CD8-positive, alpha-beta memory T cell (primary cell): ENCODE measurements at regions not wholly inside any gene's neighbourhood (a gene's known extent, or its start where the extent isn't known, plus 50 kb on each side); places are given as distances from the start of the nearest gene placed in this dataset.
"Not testable (repeated sequence)": the region's sequence is repeated elsewhere in the genome, so short reads cannot be mapped to it uniquely, and the experiment has no call there.

ENCODE experiments used
- CTCF ChIA-PET: fragments of 350-600 bp; sonication (Branson Sonifier 250); formaldehyde crosslinking; loops from one replicate; lab custom pipeline; 2021; ENCODE audit warnings: antibody characterized with exemption; lab: Charles Lee
- POLR2A ChIA-PET: fragments of 350-600 bp; sonication (Branson Sonifier 250); formaldehyde crosslinking; loops from one replicate; lab custom pipeline; 2021; ENCODE audit warnings: antibody characterized with exemption; lab: Charles Lee
- DNase-seq, 5 donors: peaks; one replicate each; pipeline versions ENCODE4 v3.0.0 to v3.0.0-alpha.2; 2020 to 2022; ENCODE audit warnings: mixed read lengths in 1 of 5
- H3K27ac ChIP-seq: one replicate; pipeline ENCODE4 v1.7.0; 2013; ENCODE audit warnings: low read depth, mild to moderate bottlenecking, low read length, moderate library complexity
- H3K27me3 ChIP-seq: 2 replicates; pipeline ENCODE4 v1.7.0; 2013; ENCODE audit warnings: low read length, mild to moderate bottlenecking; ENCODE audit not compliant: insufficient read depth, poor library complexity, severe bottlenecking
- H3K36me3 ChIP-seq: 2 replicates; pipeline ENCODE4 v1.7.0; 2013; ENCODE audit warnings: mild to moderate bottlenecking, low read length, moderate library complexity; ENCODE audit not compliant: insufficient read depth
- H3K4me1 ChIP-seq: 2 replicates; pipeline ENCODE4 v1.7.0; 2013; ENCODE audit warnings: mild to moderate bottlenecking, low read length, moderate library complexity; ENCODE audit not compliant: insufficient read depth
- H3K4me3 ChIP-seq: 2 replicates; pipeline ENCODE4 v1.7.0; 2013; ENCODE audit warnings: mild to moderate bottlenecking, low read length
- H3K9me3 ChIP-seq: 2 replicates; pipeline ENCODE4 v1.7.0; 2013; ENCODE audit warnings: mild to moderate bottlenecking, low read length
- H3K27ac Mint-ChIP-seq, 8 donors: one replicate each; pipeline ENCODE4 v1.8.0; 2020 to 2021; ENCODE audit warnings: mixed read lengths in 8 of 8, mild to moderate bottlenecking in 6 of 8, inconsistent platforms in 3 of 8, moderate library complexity in 3 of 8
- H3K27me3 Mint-ChIP-seq, 2 donors: one replicate each; pipeline ENCODE4 v1.8.0; 2020 to 2021; ENCODE audit warnings: mixed read lengths in 2 of 2, mild to moderate bottlenecking in 1 of 2, moderate library complexity in 1 of 2
- H3K36me3 Mint-ChIP-seq, 3 donors: one replicate each; pipeline ENCODE4 v1.8.0; 2020 to 2021; ENCODE audit warnings: mixed read lengths in 3 of 3, inconsistent platforms in 1 of 3, mild to moderate bottlenecking in 1 of 3
- H3K4me1 Mint-ChIP-seq, 3 donors: one replicate each; pipeline ENCODE4 v1.8.0; 2020 to 2021; ENCODE audit warnings: mixed read lengths in 3 of 3, inconsistent platforms in 1 of 3, mild to moderate bottlenecking in 1 of 3
- H3K4me3 Mint-ChIP-seq, 7 donors: one replicate each; pipeline ENCODE4 v1.8.0; 2020 to 2021; ENCODE audit warnings: mixed read lengths in 7 of 7, mild to moderate bottlenecking in 6 of 7, moderate library complexity in 4 of 7, inconsistent platforms in 2 of 7
- H3K9me3 Mint-ChIP-seq, 5 donors: one replicate each; pipeline ENCODE4 v1.8.0; 2020 to 2022; ENCODE audit warnings: mixed read lengths in 5 of 5, mild to moderate bottlenecking in 3 of 5, moderate library complexity in 2 of 5, inconsistent platforms in 1 of 5

GRCh38 chrX:45554736-45555135 is 354.1 kb upstream of the DIPK2B start:
- Mint-ChIP-seq H3K27ac (no peak overlapping the region), H3K36me3 (no peaks in the 10 kb centered on the region), H3K4me1 (no peaks in the 10 kb centered on the region), H3K4me3 (no peak overlapping the region), H3K9me3 (no peaks in the 10 kb centered on the region), H3K27me3 (peaks cover 0 to 4% of the 10 kb centered on the region in 2 donors)
- no peaks in the 10 kb centered on the region for H3K9me3 ChIP-seq
- CTCF ChIA-PET: no interaction called here
- H3K27me3 ChIP-seq: no peaks in the 10 kb centered on the region
- no peak for DNase-seq
- H3K36me3 ChIP-seq: no peaks in the 10 kb centered on the region
- no peak overlapping the region for H3K4me3 ChIP-seq
- POLR2A ChIA-PET: no interaction called here
- no peaks in the 10 kb centered on the region for H3K4me1 ChIP-seq
- no peak overlapping the region for H3K27ac ChIP-seq

DNA sequence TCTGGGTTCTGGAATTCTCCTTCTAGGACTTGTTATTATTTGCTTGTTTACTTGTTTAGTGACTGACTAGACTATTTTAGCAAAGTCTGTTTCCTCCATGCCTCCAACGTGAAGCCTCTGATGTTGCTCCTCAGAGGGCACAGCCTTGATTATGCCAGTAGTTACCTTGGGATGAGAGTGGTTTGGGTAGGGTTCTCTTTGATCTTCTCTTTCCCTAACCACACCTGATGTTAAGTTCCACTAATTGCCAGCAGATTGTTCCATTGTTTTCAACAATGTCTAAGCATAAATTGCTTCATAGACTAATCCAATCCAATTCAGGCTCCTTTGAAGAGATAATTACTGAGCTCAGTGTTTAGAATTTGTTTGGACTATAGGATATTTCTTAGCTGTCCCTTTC is 352.7 kb upstream of the DIPK2B start:
- Mint-ChIP-seq H3K9me3 (no peaks in the 10 kb centered on the region), H3K36me3 (no peaks in the 10 kb centered on the region), H3K27ac (no peak overlapping the region), H3K27me3 (peaks cover 0 to 1% of the 10 kb centered on the region in 2 donors), H3K4me1 (no peaks in the 10 kb centered on the region), H3K4me3 (no peak overlapping the region)
- Histone ChIP-seq H3K4me3 (no peak overlapping the region), H3K27ac (no peak overlapping the region), H3K36me3 (no peaks in the 10 kb centered on the region), H3K4me1 (no peaks in the 10 kb centered on the region), H3K27me3 (no peaks in the 10 kb centered on the region), H3K9me3 (no peaks in the 10 kb centered on the region)
- DNase-seq: no peak
- CTCF ChIA-PET: no interaction called here
- POLR2A ChIA-PET: no interaction called here

GRCh38 chrX:45546697-45547096 is 346.0 kb upstream of the DIPK2B start:
- CTCF ChIA-PET, POLR2A ChIA-PET, H3K4me1 Mint-ChIP-seq: not testable (repeated sequence)

DNA sequence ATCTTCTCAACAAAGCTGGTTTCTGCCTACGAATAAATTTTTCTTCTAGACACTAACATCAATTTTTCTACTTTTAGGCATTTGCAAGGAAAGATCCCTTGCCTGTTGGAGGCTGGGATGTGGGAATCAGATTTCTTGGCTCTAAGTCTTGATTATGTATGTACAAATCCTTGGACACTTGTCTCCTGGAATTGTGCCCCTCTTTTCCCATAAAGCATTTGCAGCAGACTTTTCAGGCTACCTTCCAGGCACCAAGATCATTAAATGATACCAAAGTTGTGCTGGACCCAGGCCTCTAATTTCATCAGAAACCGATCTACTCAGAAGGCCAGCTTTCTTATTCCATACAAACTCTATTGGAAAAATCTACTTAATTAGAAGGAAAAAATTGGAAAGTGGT is 339.5 kb upstream of the DIPK2B start:
- H3K4me3 Mint-ChIP-seq: no peak overlapping the region
- H3K27me3 Mint-ChIP-seq: peaks cover 3 to 6% of the 10 kb centered on the region in 2 donors
- H3K27ac Mint-ChIP-seq: no peak overlapping the region
- H3K36me3 ChIP-seq: no peaks in the 10 kb centered on the region
- no peak overlapping the region for H3K4me3 ChIP-seq
- ChIA-PET POLR2A (no interaction called here), CTCF (no interaction called here)
- no peak for DNase-seq
- H3K36me3 Mint-ChIP-seq: no peaks in the 10 kb centered on the region
- H3K9me3 Mint-ChIP-seq: no peaks in the 10 kb centered on the region
- no peaks in the 10 kb centered on the region for H3K4me1 ChIP-seq
- H3K27ac ChIP-seq: no peak overlapping the region
- H3K27me3 ChIP-seq: no peaks in the 10 kb centered on the region
- H3K4me1 Mint-ChIP-seq: no peaks in the 10 kb centered on the region
- no peaks in the 10 kb centered on the region for H3K9me3 ChIP-seq

More at GRCh38 chrX:45546697-45547096, 346.0 kb upstream of the DIPK2B start:
- not testable (repeated sequence) for H3K4me3 ChIP-seq, H3K27ac ChIP-seq, DNase-seq, H3K4me3 Mint-ChIP-seq, H3K9me3 ChIP-seq, H3K36me3 ChIP-seq, H3K36me3 Mint-ChIP-seq, H3K27me3 Mint-ChIP-seq, H3K4me1 ChIP-seq, H3K27ac Mint-ChIP-seq, H3K27me3 ChIP-seq
- H3K9me3 Mint-ChIP-seq: peaks cover 0 to 11% (median 7%) of the 10 kb centered on the region in 5 donors

- no peak overlapping the region for H3K4me3 ChIP-seq
- DNase-seq: no peak
- H3K27ac ChIP-seq: no peak overlapping the region
- no peaks in the 10 kb centered on the region for H3K27me3 ChIP-seq
- ChIA-PET CTCF (no interaction called here), POLR2A (no interaction called here)
- Mint-ChIP-seq H3K27me3 (peaks cover 7 to 12% of the 10 kb centered on the region in 2 donors), H3K4me3 (no peak overlapping the region), H3K4me1 (no peaks in the 10 kb centered on the region), H3K9me3 (peaks cover 0 to 4% (median 0%) of the 10 kb centered on the region in 5 donors), H3K27ac (no peak overlapping the region), H3K36me3 (no peaks in the 10 kb centered on the region)
- H3K36me3 ChIP-seq: no peaks in the 10 kb centered on the region
- no peaks in the 10 kb centered on the region for H3K9me3 ChIP-seq
- H3K4me1 ChIP-seq: no peaks in the 10 kb centered on the region
These were observed 337.3 kb upstream of the DIPK2B start for GRCh38 chrX:45537936-45538335.

DNA sequence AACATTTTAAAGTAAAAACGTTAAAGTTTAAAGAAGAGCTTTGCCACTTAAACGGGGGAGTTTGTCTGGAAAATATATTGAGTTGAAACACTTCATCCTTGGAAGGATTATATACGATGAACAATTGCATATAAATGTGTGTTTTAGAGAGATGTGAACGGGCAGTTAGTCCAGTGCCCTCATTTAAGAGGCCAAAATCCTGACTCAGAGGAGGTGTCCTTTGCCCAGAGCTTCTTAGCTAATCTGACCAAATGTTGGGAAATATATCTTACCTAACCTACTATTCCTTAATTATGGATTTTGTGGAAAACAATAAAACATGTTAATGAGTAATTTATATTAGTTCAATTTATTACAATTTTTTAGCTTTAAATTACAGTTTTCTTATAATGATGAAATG is 327.2 kb upstream of the DIPK2B start:
- ChIA-PET POLR2A (no interaction called here), CTCF (no interaction called here)
- H3K27me3 ChIP-seq: no peaks in the 10 kb centered on the region
- H3K4me1 ChIP-seq: no peaks in the 10 kb centered on the region
- Mint-ChIP-seq H3K36me3 (peaks cover 0 to 2% (median 0%) of the 10 kb centered on the region in 3 donors), H3K9me3 (no peaks in the 10 kb centered on the region), H3K4me3 (no peak overlapping the region), H3K27ac (no peak overlapping the region), H3K4me1 (no peaks in the 10 kb centered on the region), H3K27me3 (peaks cover 0 to 6% of the 10 kb centered on the region in 2 donors)
- no peaks in the 10 kb centered on the region for H3K36me3 ChIP-seq
- no peak overlapping the region for H3K27ac ChIP-seq
- H3K9me3 ChIP-seq: no peaks in the 10 kb centered on the region
- H3K4me3 ChIP-seq: no peak overlapping the region
- no peak for DNase-seq

- POLR2A ChIA-PET: no interaction called here
- peaks cover 0 to 2% (median 0%) of the 10 kb centered on the region in 3 donors for H3K36me3 Mint-ChIP-seq
- no peak overlapping the region for H3K4me3 Mint-ChIP-seq
These were observed 324.1 kb upstream of the DIPK2B start for GRCh38 chrX:45524805-45525204.

DNA sequence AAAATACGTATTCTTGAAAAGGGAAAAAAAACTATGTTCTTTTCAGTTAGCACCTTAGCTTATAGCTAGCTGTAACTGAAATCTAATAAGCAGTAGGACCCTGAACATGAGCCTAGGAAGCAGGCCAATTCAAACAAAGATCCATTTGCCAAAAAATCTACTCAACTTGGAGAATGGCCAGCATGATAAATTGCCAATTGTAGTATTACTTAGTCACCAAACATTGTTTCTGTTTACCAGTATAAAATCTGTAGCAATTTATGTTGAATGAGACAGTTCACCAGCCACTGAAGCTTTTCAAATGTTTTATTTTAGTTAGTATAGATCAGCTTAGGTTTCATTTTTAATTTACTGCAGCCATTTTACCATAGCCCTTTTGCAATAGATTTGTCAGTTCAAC is 323.6 kb upstream of the DIPK2B start:
- CTCF ChIA-PET: no interaction called here
- Mint-ChIP-seq H3K27me3 (peaks cover 0 to 3% of the 10 kb centered on the region in 2 donors), H3K9me3 (no peaks in the 10 kb centered on the region), H3K27ac (no peak overlapping the region), H3K36me3 (peaks cover 0 to 2% (median 0%) of the 10 kb centered on the region in 3 donors), H3K4me3 (no peak overlapping the region), H3K4me1 (no peaks in the 10 kb centered on the region)
- Histone ChIP-seq H3K4me3 (no peak overlapping the region), H3K9me3 (no peaks in the 10 kb centered on the region), H3K27me3 (no peaks in the 10 kb centered on the region), H3K4me1 (no peaks in the 10 kb centered on the region), H3K36me3 (no peaks in the 10 kb centered on the region), H3K27ac (no peak overlapping the region)
- no peak for DNase-seq
- POLR2A ChIA-PET: no interaction called here

More at GRCh38 chrX:45524805-45525204, 324.1 kb upstream of the DIPK2B start:
- H3K27me3 Mint-ChIP-seq: peaks cover 0 to 3% of the 10 kb centered on the region in 2 donors
- Histone ChIP-seq H3K27me3 (no peaks in the 10 kb centered on the region), H3K4me1 (no peaks in the 10 kb centered on the region), H3K36me3 (no peaks in the 10 kb centered on the region), H3K4me3 (no peak overlapping the region), H3K27ac (no peak overlapping the region), H3K9me3 (no peaks in the 10 kb centered on the region)
- H3K27ac Mint-ChIP-seq: peak overlapping the region in 1 of 8 donors; percentile 10
- no peaks in the 10 kb centered on the region for H3K4me1 Mint-ChIP-seq
- DNase-seq: no peak
- no peaks in the 10 kb centered on the region for H3K9me3 Mint-ChIP-seq
- CTCF ChIA-PET: no interaction called here

DNA sequence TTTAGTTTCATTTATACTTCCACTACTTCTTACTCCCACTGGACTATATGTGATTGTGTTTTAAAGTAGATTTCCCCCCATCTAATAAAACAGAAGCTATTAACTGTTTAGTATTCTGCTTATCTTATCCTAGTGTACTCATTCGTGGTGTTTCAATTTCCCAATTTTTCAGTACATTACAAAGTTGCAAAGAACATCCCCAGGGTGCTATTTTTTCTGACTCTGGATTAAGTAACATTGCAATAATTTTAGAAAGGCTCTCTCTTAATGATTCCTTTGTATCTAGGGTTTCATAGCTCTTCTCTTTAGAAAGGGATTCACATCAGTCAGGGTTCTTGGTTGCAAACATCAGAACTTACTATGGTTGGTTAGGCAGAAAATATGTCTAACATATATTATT is 317.9 kb upstream of the DIPK2B start:
- Histone ChIP-seq H3K36me3 (no peaks in the 10 kb centered on the region), H3K4me3 (no peak overlapping the region), H3K27me3 (no peaks in the 10 kb centered on the region), H3K9me3 (no peaks in the 10 kb centered on the region), H3K27ac (no peak overlapping the region), H3K4me1 (no peaks in the 10 kb centered on the region)
- no peaks in the 10 kb centered on the region for H3K9me3 Mint-ChIP-seq
- H3K4me1 Mint-ChIP-seq: peaks cover 0 to 5% (median 5%) of the 10 kb centered on the region in 3 donors
- no peak overlapping the region for H3K27ac Mint-ChIP-seq
- CTCF ChIA-PET: no interaction called here
- no peaks in the 10 kb centered on the region for H3K36me3 Mint-ChIP-seq
- H3K4me3 Mint-ChIP-seq: no peak overlapping the region
- DNase-seq: no peak
- POLR2A ChIA-PET: no interaction called here
- H3K27me3 Mint-ChIP-seq: peaks cover 0 to 3% of the 10 kb centered on the region in 2 donors
